K562 (cell line): ENCODE measurements at regions not wholly inside any gene's neighbourhood (a gene's known extent, or its start where the extent isn't known, plus 50 kb on each side); places are given as distances from the start of the nearest gene placed in this dataset.

ENCODE experiments used
- C11orf30 ChIP-seq: fragments of 450-650 bp; IDR thresholded peaks from 2 replicates; pipeline ENCODE4 v1.6.1; 2016; ENCODE audit warnings: low read depth, mild to moderate bottlenecking
- CGGBP1 ChIP-seq: fragments of 250-450 bp; sonication (Bioruptor Pico); IDR thresholded peaks from 2 replicates; pipeline ENCODE4 v1.9.0; 2021; ENCODE audit warnings: mild to moderate bottlenecking
- CREBBP ChIP-seq: IDR thresholded peaks from one replicate; pipeline ENCODE4 v1.6.1; 2012; ENCODE audit warnings: low read depth, mild to moderate bottlenecking, control low read depth, inconsistent platforms, low read length
- E2F6 ChIP-seq, 2 experiments: IDR thresholded peaks; 2 replicates each; pipeline ENCODE4 v1.6.1; 2011; ENCODE audit warnings: borderline replicate concordance in 1 of 2, control low read depth in 1 of 2, low read depth in 1 of 2, low read length in 1 of 2, mild to moderate bottlenecking in 1 of 2, mixed read lengths in 1 of 2, moderate library complexity in 1 of 2; ENCODE audit not compliant: insufficient read depth in 1 of 2, insufficient read length in 1 of 2, poor library complexity in 1 of 2, severe bottlenecking in 1 of 2; ENCODE audit errors: extremely low read depth in 1 of 2
- ESRRA ChIP-seq: fragments of 450-650 bp; IDR thresholded peaks from 2 replicates; pipeline ENCODE4 v1.6.1; 2014; ENCODE audit warnings: low read depth, mild to moderate bottlenecking, moderate library complexity, borderline replicate concordance
- FUS ChIP-seq: fragments of 200-400 bp; formaldehyde crosslinking; optimal IDR thresholded peaks from 2 replicates; pipeline ENCODE3; 2017; ENCODE audit warnings: low read depth, low read length
- GABPA ChIP-seq: fragments of 200-800 bp; sonication (Bioruptor generic); conservative IDR thresholded peaks from 2 replicates; pipeline ENCODE4 v1.6.1; 2016; ENCODE audit warnings: low read depth, missing genetic modification characterization, missing compliant biosample characterization
- HMG20A ChIP-seq: fragments of 450-650 bp; formaldehyde crosslinking; conservative IDR thresholded peaks from 2 replicates; pipeline ENCODE4 v1.4.0; 2020; ENCODE audit warnings: mild to moderate bottlenecking, mixed read lengths
- NR2C1 ChIP-seq, 2 experiments: fragments of 450-650 bp; IDR thresholded peaks; 2 replicates each; pipeline ENCODE4 v1.6.1; 2017; ENCODE audit warnings: mild to moderate bottlenecking in 2 of 2, antibody characterized with exemption in 1 of 2, inconsistent platforms in 1 of 2, missing compliant biosample characterization in 1 of 2, missing genetic modification characterization in 1 of 2
- PHF20 ChIP-seq: fragments of 450-650 bp; IDR thresholded peaks from 2 replicates; pipeline ENCODE4 v1.6.1; 2018; ENCODE audit not compliant: partially characterized antibody
- RBM15 ChIP-seq: fragments of 200-400 bp; formaldehyde crosslinking; IDR thresholded peaks from 2 replicates; pipeline ENCODE4 v1.6.1; 2018; ENCODE audit warnings: mild to moderate bottlenecking, low read length, moderate library complexity; ENCODE audit not compliant: insufficient read depth
- RBM25 ChIP-seq: fragments of 200-400 bp; formaldehyde crosslinking; IDR thresholded peaks from 2 replicates; pipeline ENCODE4 v1.6.1; 2018; ENCODE audit warnings: low read length, low read depth, moderate library complexity; ENCODE audit not compliant: severe bottlenecking
- SMAD3 ChIP-seq: fragments of 450-650 bp; formaldehyde crosslinking; conservative IDR thresholded peaks from 2 replicates; pipeline ENCODE4 v1.4.0; 2020; ENCODE audit warnings: mild to moderate bottlenecking
- SMARCB1 ChIP-seq: IDR thresholded peaks from 2 replicates; pipeline ENCODE4 v1.6.1; 2011; ENCODE audit warnings: improper control_type of control experiment, low read depth; ENCODE audit not compliant: insufficient read length
- TEAD2 ChIP-seq: fragments of 450-650 bp; IDR thresholded peaks from 2 replicates; pipeline ENCODE4 v1.6.1; 2016; ENCODE audit warnings: missing genetic modification characterization, control low read depth, missing compliant biosample characterization
- ZNF134 ChIP-seq: fragments of 250-450 bp; sonication (Bioruptor Pico); conservative IDR thresholded peaks from 2 replicates; pipeline ENCODE4 v1.4.0; 2020
- ZNF217 ChIP-seq: sonication (generic); formaldehyde crosslinking; IDR thresholded peaks from 2 replicates; pipeline ENCODE4 v1.8.0; 2022; ENCODE audit warnings: mild to moderate bottlenecking, missing genetic modification reagents
- ZNF24 ChIP-seq: fragments of 450-650 bp; IDR thresholded peaks from 2 replicates; pipeline ENCODE4 v1.6.1; 2016
- ZNF347 ChIP-seq: fragments of 450-650 bp; formaldehyde crosslinking; IDR thresholded peaks from 2 replicates; pipeline ENCODE4 v1.4.0; 2020; ENCODE audit warnings: low read depth, mild to moderate bottlenecking, moderate library complexity
- ZNF507 ChIP-seq: conservative IDR thresholded peaks from 2 replicates; pipeline ENCODE4 v1.6.1; 2017; ENCODE audit warnings: missing genetic modification characterization, missing compliant biosample characterization
- ZNF764 ChIP-seq: fragments of 250-450 bp; sonication (Bioruptor Pico); IDR thresholded peaks from 2 replicates; pipeline ENCODE4 v1.4.0; 2020; ENCODE audit warnings: low read depth, mild to moderate bottlenecking, moderate library complexity
- ZNF778 ChIP-seq: fragments of 450-650 bp; formaldehyde crosslinking; IDR thresholded peaks from 2 replicates; pipeline ENCODE4 v1.4.0; 2020; ENCODE audit warnings: mild to moderate bottlenecking, moderate library complexity
- TF ChIP-seq, protein P1 (sequence below): conservative IDR thresholded peaks from 2 replicates; pipeline ENCODE4 v1.6.1; 2011; ENCODE audit warnings: low read depth, mild to moderate bottlenecking, low read length; ENCODE audit not compliant: control insufficient read depth
- TF ChIP-seq, protein P2 (sequence below): IDR thresholded peaks from 2 replicates; pipeline ENCODE4 v1.6.1; 2012; ENCODE audit warnings: low read depth, low read length, improper control_type of control experiment, borderline replicate concordance

- TF ChIP-seq RBM25 (peak; percentile 87), TEAD2 (tag) (no peak; the same call in 1 of the 2 replicates), SMAD3 (CRISPR knock-in tag) (no peak), ZNF778 (no peak), SMARCB1 (no peak), RBM15 (no peak), HMG20A (CRISPR knock-in tag) (no peak), GABPA (tag) (no peak), ZNF507 (tag) (no peak), ZNF24 (no peak), ZNF347 (CRISPR knock-in tag) (no peak), ZNF134 (no peak), PHF20 (no peak), ZNF217 (no peak), ZNF764 (no peak), CGGBP1 (peak; percentile 47), C11orf30 (peak; percentile 4; the same call in 1 of the 2 replicates), E2F6 (IDR thresholded peaks at IDR 0.05; ENCODE audit: borderline replicate concordance in 1 of 2, extremely low read depth in 1 of 2, insufficient read depth in 1 of 2, insufficient read length in 1 of 2, low read depth in 1 of 2, low read length in 1 of 2, poor library complexity in 1 of 2, severe bottlenecking in 1 of 2) (peak in 1 of 2 experiments; percentile 29), NR2C1 (IDR thresholded peaks at IDR 0.05) (no peak), NR2C1 (tag; IDR thresholded peaks at IDR 0.05) (no peak), FUS (peak; percentile 42), ESRRA (no peak), CREBBP (no peak)
- TF ChIP-seq, protein P1, sequence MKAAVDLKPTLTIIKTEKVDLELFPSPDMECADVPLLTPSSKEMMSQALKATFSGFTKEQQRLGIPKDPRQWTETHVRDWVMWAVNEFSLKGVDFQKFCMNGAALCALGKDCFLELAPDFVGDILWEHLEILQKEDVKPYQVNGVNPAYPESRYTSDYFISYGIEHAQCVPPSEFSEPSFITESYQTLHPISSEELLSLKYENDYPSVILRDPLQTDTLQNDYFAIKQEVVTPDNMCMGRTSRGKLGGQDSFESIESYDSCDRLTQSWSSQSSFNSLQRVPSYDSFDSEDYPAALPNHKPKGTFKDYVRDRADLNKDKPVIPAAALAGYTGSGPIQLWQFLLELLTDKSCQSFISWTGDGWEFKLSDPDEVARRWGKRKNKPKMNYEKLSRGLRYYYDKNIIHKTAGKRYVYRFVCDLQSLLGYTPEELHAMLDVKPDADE, result 0 out of 2 replicates have a peak, but pooled peaks have one; percentile 73
- TF ChIP-seq, protein P2, sequence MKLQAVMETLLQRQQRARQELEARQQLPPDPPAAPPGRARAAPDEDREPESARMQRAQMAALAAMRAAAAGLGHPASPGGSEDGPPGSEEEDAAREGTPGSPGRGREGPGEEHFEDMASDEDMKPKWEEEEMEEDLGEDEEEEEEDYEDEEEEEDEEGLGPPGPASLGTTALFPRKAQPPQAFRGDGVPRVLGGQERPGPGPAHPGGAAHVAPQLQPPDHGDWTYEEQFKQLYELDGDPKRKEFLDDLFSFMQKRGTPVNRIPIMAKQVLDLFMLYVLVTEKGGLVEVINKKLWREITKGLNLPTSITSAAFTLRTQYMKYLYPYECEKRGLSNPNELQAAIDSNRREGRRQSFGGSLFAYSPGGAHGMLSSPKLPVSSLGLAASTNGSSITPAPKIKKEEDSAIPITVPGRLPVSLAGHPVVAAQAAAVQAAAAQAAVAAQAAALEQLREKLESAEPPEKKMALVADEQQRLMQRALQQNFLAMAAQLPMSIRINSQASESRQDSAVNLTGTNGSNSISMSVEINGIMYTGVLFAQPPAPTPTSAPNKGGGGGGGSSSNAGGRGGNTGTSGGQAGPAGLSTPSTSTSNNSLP, result peak; percentile 48; the same call in 1 of the 2 replicates
Measured at GRCh38 chr6:26196846-26197635, 109.8 kb downstream of the HFE start (continued).
